Inflammatory macrophage treated with lipopolysaccharide for 1 hour (primary cell): ENCODE measurements at regions not wholly inside any gene's neighbourhood (a gene's known extent, or its start where the extent isn't known, plus 50 kb on each side); places are given as distances from the start of the nearest gene placed in this dataset.
A peak's percentile ranks its signal among the peaks of the same experiment; 100 is the strongest.
"Not testable (repeated sequence)": the region's sequence is repeated elsewhere in the genome, so short reads cannot be mapped to it uniquely, and the experiment has no call there.

Source experiments
- DNase-seq, 2 donors: peaks; one replicate each; pipeline ENCODE4 v3.0.0-alpha.2; 2020 to 2022

GRCh38 chr4:183374950-183375555, 52.8 kb upstream of the CLDN24 start:
- no peak for DNase-seq

- no peak for DNase-seq
Observed at GRCh38 chr4:183376381-183376780, 54.2 kb upstream of the CLDN24 start.

GRCh38 chr4:183377491-183377890, 55.3 kb upstream of the CLDN24 start:
- no peak for DNase-seq

GRCh38 chr4:183378347-183378746, 56.1 kb upstream of the CLDN24 start:
- DNase-seq = not testable (repeated sequence)

- no peak for DNase-seq
Observed at GRCh38 chr4:183380901-183381300, 58.7 kb upstream of the CLDN24 start.

GRCh38 chr4:183383606-183384005, 60.8 kb upstream of the CDKN2AIP start:
- DNase-seq = no peak

- DNase-seq = no peak
Observed at GRCh38 chr4:183384516-183384915, 59.9 kb upstream of the CDKN2AIP start.

GRCh38 chr4:183384983-183385382, 59.5 kb upstream of the CDKN2AIP start:
- no peak for DNase-seq

- no peak for DNase-seq
Observed at GRCh38 chr4:183388021-183388420, 56.4 kb upstream of the CDKN2AIP start.

- no peak for DNase-seq
Observed at GRCh38 chr4:183388777-183389176, 55.7 kb upstream of the CDKN2AIP start.

- DNase-seq = no peak
Observed at GRCh38 chr4:183390374-183390773, 54.1 kb upstream of the CDKN2AIP start.

- DNase-seq = no peak
Observed at GRCh38 chr4:183391204-183391603, 53.2 kb upstream of the CDKN2AIP start.

GRCh38 chr4:183392377-183392776, 52.1 kb upstream of the CDKN2AIP start:
- DNase-seq = peak; percentile 68 to 72

GRCh38 chr4:183393446-183393845, 51.0 kb upstream of the CDKN2AIP start:
- DNase-seq = no peak

GRCh38 chr4:183394166-183394951, 50.1 kb upstream of the CDKN2AIP start:
- no peak for DNase-seq
